Muscle layer of duodenum (tissue), 2 donors: ENCODE measurements at regions not wholly inside any gene's neighbourhood (a gene's known extent, or its start where the extent isn't known, plus 50 kb on each side); places are given as distances from the start of the nearest gene placed in this dataset.

Source experiments
- H3K27ac ChIP-seq: one replicate; pipeline ENCODE4 v1.7.0; 2013; ENCODE audit warnings: mild to moderate bottlenecking, low read length
- H3K27me3 ChIP-seq: one replicate; pipeline ENCODE4 v1.7.0; 2013; ENCODE audit warnings: low read depth, mild to moderate bottlenecking, control low read depth, low read length
- H3K36me3 ChIP-seq, 2 donors: one replicate each; pipeline ENCODE4 v1.7.0; 2013; ENCODE audit warnings: low read length in 2 of 2, control low read depth in 1 of 2, mild to moderate bottlenecking in 1 of 2; ENCODE audit not compliant: insufficient read depth in 2 of 2, control insufficient read depth in 1 of 2
- H3K4me1 ChIP-seq, 2 donors: one replicate each; pipeline ENCODE4 v1.7.0; 2013; ENCODE audit warnings: low read length in 2 of 2, mild to moderate bottlenecking in 2 of 2, control low read depth in 1 of 2, moderate library complexity in 1 of 2; ENCODE audit not compliant: insufficient read depth in 2 of 2, control insufficient read depth in 1 of 2
- H3K4me3 ChIP-seq, 2 donors: one replicate each; pipeline ENCODE4 v1.7.0; 2013; ENCODE audit warnings: low read length in 2 of 2, low read depth in 1 of 2, mild to moderate bottlenecking in 1 of 2
- H3K9me3 ChIP-seq, 2 donors: one replicate each; pipeline ENCODE4 v1.7.0; 2013; ENCODE audit warnings: low read length in 2 of 2, control low read depth in 1 of 2, mild to moderate bottlenecking in 1 of 2; ENCODE audit not compliant: control insufficient read depth in 1 of 2
- donor health status: healthy.

- H3K27ac ChIP-seq: no peak overlapping the region
- H3K36me3 ChIP-seq: no peaks in the 10 kb centered on the region
- no peak overlapping the region for H3K4me3 ChIP-seq
- no peaks in the 10 kb centered on the region for H3K27me3 ChIP-seq
- H3K4me1 ChIP-seq: no peaks in the 10 kb centered on the region
- no peaks in the 10 kb centered on the region for H3K9me3 ChIP-seq
Measured at GRCh38 chr4:178423366-178423765, 981.1 kb upstream of the AGA start.

- H3K27me3 ChIP-seq: no peaks in the 10 kb centered on the region
- no peak overlapping the region for H3K27ac ChIP-seq
- H3K36me3 ChIP-seq: no peaks in the 10 kb centered on the region
- H3K4me1 ChIP-seq: no peaks in the 10 kb centered on the region
- H3K9me3 ChIP-seq: no peaks in the 10 kb centered on the region
- H3K4me3 ChIP-seq: no peak overlapping the region
Measured at GRCh38 chr4:178426871-178427270, 984.6 kb upstream of the AGA start.

- no peaks in the 10 kb centered on the region for H3K36me3 ChIP-seq
- no peaks in the 10 kb centered on the region for H3K9me3 ChIP-seq
- H3K4me3 ChIP-seq: no peak overlapping the region
- no peak overlapping the region for H3K27ac ChIP-seq
- H3K27me3 ChIP-seq: no peaks in the 10 kb centered on the region
- no peaks in the 10 kb centered on the region for H3K4me1 ChIP-seq
Measured at GRCh38 chr4:178427663-178428062, 985.4 kb upstream of the AGA start.

- no peaks in the 10 kb centered on the region for H3K9me3 ChIP-seq
- H3K4me1 ChIP-seq: no peaks in the 10 kb centered on the region
- no peaks in the 10 kb centered on the region for H3K36me3 ChIP-seq
- H3K27ac ChIP-seq: no peak overlapping the region
- H3K4me3 ChIP-seq: no peak overlapping the region
- no peaks in the 10 kb centered on the region for H3K27me3 ChIP-seq
Measured at GRCh38 chr4:178448372-178449035, 1006.3 kb upstream of the AGA start.

- Histone ChIP-seq H3K9me3 (no peaks in the 10 kb centered on the region), H3K27me3 (no peaks in the 10 kb centered on the region), H3K4me3 (no peak overlapping the region), H3K36me3 (no peaks in the 10 kb centered on the region), H3K4me1 (no peaks in the 10 kb centered on the region), H3K27ac (no peak overlapping the region)
Measured at GRCh38 chr4:178450614-178451013, 1008.4 kb upstream of the AGA start.

GRCh38 chr4:178453057-178453456 is 1010.8 kb upstream of the AGA start:
- H3K27ac ChIP-seq: no peak overlapping the region
- no peak overlapping the region for H3K4me3 ChIP-seq
- H3K9me3 ChIP-seq: no peaks in the 10 kb centered on the region
- H3K36me3 ChIP-seq: no peaks in the 10 kb centered on the region
- H3K4me1 ChIP-seq: no peaks in the 10 kb centered on the region
- no peaks in the 10 kb centered on the region for H3K27me3 ChIP-seq

- Histone ChIP-seq H3K4me1 (no peaks in the 10 kb centered on the region), H3K27me3 (no peaks in the 10 kb centered on the region), H3K27ac (no peak overlapping the region), H3K9me3 (no peaks in the 10 kb centered on the region), H3K36me3 (no peaks in the 10 kb centered on the region), H3K4me3 (no peak overlapping the region)
Measured at GRCh38 chr4:178457286-178457685, 1015.0 kb upstream of the AGA start.

- H3K36me3 ChIP-seq: no peaks in the 10 kb centered on the region
- H3K9me3 ChIP-seq: no peaks in the 10 kb centered on the region
- H3K4me1 ChIP-seq: no peaks in the 10 kb centered on the region
- no peak overlapping the region for H3K4me3 ChIP-seq
- H3K27ac ChIP-seq: no peak overlapping the region
- no peaks in the 10 kb centered on the region for H3K27me3 ChIP-seq
Measured at GRCh38 chr4:178462710-178463109, 1020.5 kb upstream of the AGA start.

- Histone ChIP-seq H3K27me3 (no peaks in the 10 kb centered on the region), H3K27ac (no peak overlapping the region), H3K36me3 (no peaks in the 10 kb centered on the region), H3K4me1 (no peaks in the 10 kb centered on the region), H3K9me3 (no peaks in the 10 kb centered on the region), H3K4me3 (no peak overlapping the region)
Measured at GRCh38 chr4:178463747-178464146, 1021.5 kb upstream of the AGA start.

GRCh38 chr4:178470996-178471784 is 1029.0 kb upstream of the AGA start:
- Histone ChIP-seq H3K27me3 (no peaks in the 10 kb centered on the region), H3K9me3 (no peaks in the 10 kb centered on the region), H3K36me3 (no peaks in the 10 kb centered on the region), H3K27ac (no peak overlapping the region), H3K4me1 (no peaks in the 10 kb centered on the region), H3K4me3 (no peak overlapping the region)

- no peaks in the 10 kb centered on the region for H3K36me3 ChIP-seq
- H3K27ac ChIP-seq: no peak overlapping the region
- no peak overlapping the region for H3K4me3 ChIP-seq
- H3K9me3 ChIP-seq: no peaks in the 10 kb centered on the region
- H3K27me3 ChIP-seq: no peaks in the 10 kb centered on the region
- H3K4me1 ChIP-seq: no peaks in the 10 kb centered on the region
Measured at GRCh38 chr4:178471994-178472393, 1029.8 kb upstream of the AGA start.

- no peak overlapping the region for H3K4me3 ChIP-seq
- no peaks in the 10 kb centered on the region for H3K36me3 ChIP-seq
- no peaks in the 10 kb centered on the region for H3K4me1 ChIP-seq
Measured at GRCh38 chr4:178480105-178480504, 1037.9 kb upstream of the AGA start.

More at GRCh38 chr4:178480105-178480504, 1037.9 kb upstream of the AGA start:
- Histone ChIP-seq H3K27me3 (no peaks in the 10 kb centered on the region), H3K27ac (no peak overlapping the region), H3K9me3 (no peaks in the 10 kb centered on the region)
